ENCODE measurements at regions not wholly inside any gene's neighbourhood (a gene's known extent, or its start where the extent isn't known, plus 50 kb on each side); places are given as distances from the start of the nearest gene placed in this dataset.
"Not testable (repeated sequence)": the region's sequence is repeated elsewhere in the genome, so short reads cannot be mapped to it uniquely, and the experiment has no call there.

DNA sequence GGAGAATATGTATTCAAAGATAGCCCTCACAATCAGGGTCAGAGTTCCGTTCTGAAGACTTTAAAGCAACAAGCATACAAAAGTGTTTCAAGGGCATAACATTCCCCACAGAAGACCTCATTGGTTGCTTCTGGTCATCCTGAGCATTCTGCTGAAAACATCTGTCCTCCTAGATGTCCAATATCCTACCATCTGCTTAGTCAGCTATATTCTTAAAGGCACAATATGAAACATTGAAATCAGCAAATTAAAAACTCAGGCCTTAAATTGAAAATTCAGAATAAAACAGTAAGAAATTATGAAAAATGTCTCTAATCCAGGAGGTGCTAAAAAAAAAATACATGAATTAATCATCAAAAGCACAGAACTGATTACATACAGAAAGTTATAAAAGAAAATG lies 1491.2 kb upstream of the PRR20A start:
- H3K36me3 Mint-ChIP-seq (ENCODE audit: insufficient read depth) = no peaks in the 10 kb centered on the region
- H3K9me3 Mint-ChIP-seq (ENCODE audit: low read depth) = no peaks in the 10 kb centered on the region
- H3K4me1 Mint-ChIP-seq (ENCODE audit: low read depth) = peaks cover 4% of the 10 kb centered on the region
- H3K4me3 Mint-ChIP-seq (ENCODE audit: low read depth) = no peak overlapping the region
- no peak for DNase-seq (ENCODE audit: low spot score, unreplicated experiment)
- TF ChIP-seq, protein P1, sequence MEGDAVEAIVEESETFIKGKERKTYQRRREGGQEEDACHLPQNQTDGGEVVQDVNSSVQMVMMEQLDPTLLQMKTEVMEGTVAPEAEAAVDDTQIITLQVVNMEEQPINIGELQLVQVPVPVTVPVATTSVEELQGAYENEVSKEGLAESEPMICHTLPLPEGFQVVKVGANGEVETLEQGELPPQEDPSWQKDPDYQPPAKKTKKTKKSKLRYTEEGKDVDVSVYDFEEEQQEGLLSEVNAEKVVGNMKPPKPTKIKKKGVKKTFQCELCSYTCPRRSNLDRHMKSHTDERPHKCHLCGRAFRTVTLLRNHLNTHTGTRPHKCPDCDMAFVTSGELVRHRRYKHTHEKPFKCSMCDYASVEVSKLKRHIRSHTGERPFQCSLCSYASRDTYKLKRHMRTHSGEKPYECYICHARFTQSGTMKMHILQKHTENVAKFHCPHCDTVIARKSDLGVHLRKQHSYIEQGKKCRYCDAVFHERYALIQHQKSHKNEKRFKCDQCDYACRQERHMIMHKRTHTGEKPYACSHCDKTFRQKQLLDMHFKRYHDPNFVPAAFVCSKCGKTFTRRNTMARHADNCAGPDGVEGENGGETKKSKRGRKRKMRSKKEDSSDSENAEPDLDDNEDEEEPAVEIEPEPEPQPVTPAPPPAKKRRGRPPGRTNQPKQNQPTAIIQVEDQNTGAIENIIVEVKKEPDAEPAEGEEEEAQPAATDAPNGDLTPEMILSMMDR (IDR thresholded peaks at IDR 0.05; ENCODE audit: unreplicated experiment) = no peak
- no peaks in the 10 kb centered on the region for H3K27me3 Mint-ChIP-seq
- H3K27ac Mint-ChIP-seq = no peak overlapping the region

DNA sequence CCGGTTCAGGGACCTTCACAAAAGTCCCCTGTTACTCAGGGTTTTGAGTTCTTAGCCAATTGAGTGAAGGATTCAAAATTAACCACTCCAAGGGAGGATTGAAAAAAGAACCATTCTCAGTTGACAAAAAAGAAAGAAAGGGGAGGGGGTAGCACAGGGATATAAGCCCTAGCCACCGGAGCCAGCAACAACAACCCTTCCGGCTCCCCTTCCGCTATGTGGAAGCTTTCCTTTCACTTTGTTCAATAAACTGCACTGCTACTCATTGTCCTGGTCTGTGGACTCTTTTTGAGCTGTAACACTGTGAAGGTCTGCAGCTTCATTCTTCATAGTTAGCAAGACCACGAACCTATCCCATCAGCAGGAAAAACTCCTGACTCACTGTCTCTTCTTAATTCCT lies 1488.1 kb upstream of the PRR20A start:
- TF ChIP-seq, protein P1 (IDR thresholded peaks at IDR 0.05; ENCODE audit: unreplicated experiment) = no peak
- H3K4me3 Mint-ChIP-seq (ENCODE audit: low read depth) = no peak overlapping the region
- DNase-seq (ENCODE audit: low spot score, unreplicated experiment) = no peak
- H3K27me3 Mint-ChIP-seq = peaks cover 15% of the 10 kb centered on the region
- no peaks in the 10 kb centered on the region for H3K36me3 Mint-ChIP-seq (ENCODE audit: insufficient read depth)
- peaks cover 6% of the 10 kb centered on the region for H3K4me1 Mint-ChIP-seq (ENCODE audit: low read depth)
- no peak overlapping the region for H3K27ac Mint-ChIP-seq
- H3K9me3 Mint-ChIP-seq (ENCODE audit: low read depth) = no peaks in the 10 kb centered on the region

DNA sequence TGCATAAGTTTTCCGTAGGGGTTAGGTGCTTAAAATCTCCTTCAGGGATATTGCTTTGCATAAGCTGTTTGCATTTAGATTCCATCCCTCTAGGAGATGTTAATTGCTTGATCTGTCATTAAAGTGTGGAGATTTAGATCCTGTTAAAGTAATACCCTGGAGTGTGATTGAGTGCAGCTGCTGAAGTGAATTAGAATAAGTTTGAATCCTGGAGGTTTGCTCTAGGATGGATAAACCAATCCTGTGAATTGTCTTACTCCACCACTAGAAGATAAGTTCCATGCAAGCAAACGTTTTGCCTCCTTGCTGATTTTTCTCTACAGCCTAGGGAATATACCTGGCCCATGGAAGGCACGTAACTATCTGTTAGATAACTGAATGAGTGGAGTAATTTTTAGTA lies 1487.2 kb upstream of the PRR20A start:
- Mint-ChIP-seq H3K9me3 (ENCODE audit: low read depth) (no peaks in the 10 kb centered on the region), H3K4me3 (ENCODE audit: low read depth) (no peak overlapping the region), H3K27me3 (peaks cover 20% of the 10 kb centered on the region), H3K4me1 (ENCODE audit: low read depth) (peaks cover 6% of the 10 kb centered on the region), H3K36me3 (ENCODE audit: insufficient read depth) (no peaks in the 10 kb centered on the region), H3K27ac (no peak overlapping the region)
- TF ChIP-seq, protein P1 (IDR thresholded peaks at IDR 0.05; ENCODE audit: unreplicated experiment) = no peak
- no peak for DNase-seq (ENCODE audit: low spot score, unreplicated experiment)

DNA sequence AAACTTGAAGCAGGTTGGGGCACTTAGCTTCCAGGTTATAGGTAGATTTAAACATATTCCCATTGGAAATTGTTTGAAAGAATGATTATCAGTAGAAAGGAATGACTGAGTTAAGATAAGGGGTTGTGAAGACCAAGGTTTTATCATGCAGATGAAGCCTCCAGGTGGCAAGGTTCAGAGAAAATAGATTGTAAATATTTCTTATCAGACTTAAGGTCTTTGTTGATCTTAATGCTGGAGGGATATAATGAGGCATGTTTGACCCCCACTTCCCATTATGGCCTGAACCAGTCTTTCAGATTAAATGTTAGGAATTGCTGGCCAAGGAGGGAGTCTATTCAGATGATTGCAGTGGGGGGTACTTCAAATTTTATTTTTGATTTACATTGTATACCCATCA lies 1486.5 kb upstream of the PRR20A start:
- H3K27ac Mint-ChIP-seq = no peak overlapping the region
- TF ChIP-seq, protein P1 (IDR thresholded peaks at IDR 0.05; ENCODE audit: unreplicated experiment) = no peak
- no peaks in the 10 kb centered on the region for H3K36me3 Mint-ChIP-seq (ENCODE audit: insufficient read depth)
- peaks cover 6% of the 10 kb centered on the region for H3K4me1 Mint-ChIP-seq (ENCODE audit: low read depth)
- H3K9me3 Mint-ChIP-seq (ENCODE audit: low read depth) = no peaks in the 10 kb centered on the region
- DNase-seq (ENCODE audit: low spot score, unreplicated experiment) = no peak
- H3K27me3 Mint-ChIP-seq = peaks cover 20% of the 10 kb centered on the region
- H3K4me3 Mint-ChIP-seq (ENCODE audit: low read depth) = no peak overlapping the region

DNA sequence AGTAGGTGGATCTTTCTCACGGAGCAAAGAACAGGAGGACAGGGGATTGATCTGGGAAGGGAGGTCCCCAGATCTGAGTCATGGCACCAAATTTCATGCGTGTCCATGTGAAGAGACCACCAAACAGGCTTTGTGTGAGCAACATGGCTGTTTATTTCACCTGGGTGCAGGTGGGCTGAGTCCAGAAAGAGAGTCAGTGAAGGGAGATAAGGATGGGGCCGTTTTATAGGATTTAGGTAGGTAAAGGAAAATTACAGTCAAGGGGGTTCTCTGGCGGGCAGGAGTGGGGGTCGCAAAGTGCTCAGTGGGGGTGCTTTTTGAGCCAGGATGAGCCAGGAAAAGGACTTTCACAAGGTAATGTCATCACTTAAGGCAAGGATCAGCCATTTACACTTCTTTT lies 1480.5 kb upstream of the PRR20A start:
- H3K27ac Mint-ChIP-seq; H3K4me3 Mint-ChIP-seq (ENCODE audit: low read depth): not testable (repeated sequence)

DNA sequence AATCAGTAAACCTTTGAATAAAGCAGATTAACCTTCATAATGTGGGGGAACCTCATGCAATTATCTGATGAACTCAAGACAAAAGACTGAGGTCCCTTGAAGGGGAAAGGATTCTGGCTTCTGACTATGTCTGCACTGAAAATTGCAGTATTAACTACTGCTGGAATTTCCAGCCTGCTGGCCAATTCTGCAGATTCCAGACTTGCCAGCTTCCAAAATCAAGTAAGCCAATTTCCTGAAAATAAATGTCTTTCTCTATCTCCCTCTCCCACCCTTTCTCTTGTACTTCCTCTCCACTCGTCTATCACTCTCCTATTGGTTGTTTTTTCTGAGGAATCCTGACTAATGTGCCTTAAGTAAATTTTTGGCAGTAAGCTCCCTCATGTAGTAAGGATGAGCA lies 1479.9 kb upstream of the PRR20A start:
- Mint-ChIP-seq H3K27ac (no peak overlapping the region), H3K9me3 (ENCODE audit: low read depth) (peaks cover 6% of the 10 kb centered on the region), H3K4me3 (ENCODE audit: low read depth) (no peak overlapping the region), H3K4me1 (ENCODE audit: low read depth) (no peaks in the 10 kb centered on the region), H3K36me3 (ENCODE audit: insufficient read depth) (no peaks in the 10 kb centered on the region), H3K27me3 (peaks cover 21% of the 10 kb centered on the region)
- TF ChIP-seq, protein P1 (IDR thresholded peaks at IDR 0.05; ENCODE audit: unreplicated experiment) = no peak
- DNase-seq (ENCODE audit: low spot score, unreplicated experiment) = no peak

More for the DNA sequence above, 1480.5 kb upstream of the PRR20A start:
- not testable (repeated sequence) for H3K36me3 Mint-ChIP-seq (ENCODE audit: insufficient read depth); H3K9me3 Mint-ChIP-seq (ENCODE audit: low read depth); DNase-seq (ENCODE audit: low spot score, unreplicated experiment); H3K4me1 Mint-ChIP-seq (ENCODE audit: low read depth)
- peaks cover 26% of the 10 kb centered on the region for H3K27me3 Mint-ChIP-seq
